ENCODE measurements at regions not wholly inside any gene's neighbourhood (a gene's known extent, or its start where the extent isn't known, plus 50 kb on each side); places are given as distances from the start of the nearest gene placed in this dataset.

DNA sequence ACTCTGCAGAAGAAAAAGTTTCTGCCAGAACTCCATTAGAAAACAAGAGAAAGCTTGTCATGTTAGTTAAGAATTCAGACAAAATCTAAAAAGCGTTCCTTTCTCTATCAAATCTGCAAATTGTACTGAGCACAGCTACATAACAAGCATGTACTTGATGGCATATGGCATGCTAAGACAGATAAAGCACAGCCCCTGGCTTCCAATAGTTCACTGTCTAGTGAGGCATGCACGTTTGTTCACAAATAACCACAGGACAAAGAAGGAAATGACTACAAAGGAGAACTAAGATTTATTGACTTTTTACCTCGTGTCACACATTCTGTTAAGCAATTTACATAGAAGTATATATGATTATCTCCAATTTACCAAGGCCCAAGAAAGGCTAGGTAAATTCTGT, 518.2 kb upstream of the TLE4 start:
- Histone ChIP-seq H3K4me1 (no peaks in the 10 kb centered on the region), H3K36me3 (no peaks in the 10 kb centered on the region), H3K4me3 (no peak overlapping the region), H3K9me3 (no peaks in the 10 kb centered on the region), H3K27me3 (no peaks in the 10 kb centered on the region), H3K27ac (no peak overlapping the region)
- peak in 1 of 2 donors; percentile 26 for DNase-seq
- WGBS, 5 donors: 15 to 35% (median 26%) methylated on average over 3 of the region's 3 CpGs
- intact Hi-C loops (cut with DNase I; ENCODE audit: low total_unique reads): no loop called here
- TF ChIP-seq CTCF (IDR thresholded peaks at IDR 0.05) (no peak), EP300 (IDR thresholded peaks at IDR 0.05) (no peak), POLR2AphosphoS5 (IDR thresholded peaks at IDR 0.05) (no peak), POLR2A (IDR thresholded peaks at IDR 0.05) (no peak)

GRCh38 chr9:79054500-79054899, 517.3 kb upstream of the TLE4 start:
- no peak for DNase-seq
- no peak for TF ChIP-seq POLR2A (IDR thresholded peaks at IDR 0.05)
- no peak for TF ChIP-seq POLR2AphosphoS5 (IDR thresholded peaks at IDR 0.05)
- no peak for TF ChIP-seq EP300 (IDR thresholded peaks at IDR 0.05)
- TF ChIP-seq CTCF (IDR thresholded peaks at IDR 0.05): no peak
- Histone ChIP-seq H3K4me1 (no peaks in the 10 kb centered on the region), H3K9me3 (peaks cover 0 to 7% (median 0%) of the 10 kb centered on the region in 4 donors), H3K4me3 (no peak overlapping the region), H3K36me3 (no peaks in the 10 kb centered on the region), H3K27me3 (no peaks in the 10 kb centered on the region), H3K27ac (no peak overlapping the region)
- 61 to 88% (median 84%) methylated on average over 6 of the region's 6 CpGs for whole genome bisulfite sequencing, 5 donors
- intact Hi-C loops (cut with DNase I; ENCODE audit: low total_unique reads): no loop called here

DNA sequence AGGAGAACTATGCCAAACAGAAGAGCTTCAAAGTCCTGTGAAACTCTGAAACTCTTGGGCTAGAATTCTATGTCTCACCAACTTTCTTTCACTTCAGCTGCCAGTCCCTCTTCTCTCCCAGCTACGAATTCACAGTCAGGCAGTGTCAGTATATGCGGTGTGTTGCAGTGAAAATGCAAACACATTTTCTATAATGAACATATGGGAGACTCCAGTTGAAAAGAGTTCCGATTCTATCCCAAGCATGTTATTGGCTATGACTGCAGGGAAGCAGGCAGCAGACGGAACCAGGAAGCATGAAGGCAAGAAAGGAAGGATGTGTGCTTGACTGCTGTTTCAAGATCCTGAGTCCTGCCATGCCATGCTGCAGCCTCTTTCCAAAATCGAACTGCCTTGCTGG, 515.7 kb upstream of the TLE4 start:
- WGBS, 5 donors: 70 to 82% (median 78%) methylated on average over 5 of the region's 5 CpGs
- Histone ChIP-seq H3K36me3 (no peaks in the 10 kb centered on the region), H3K4me1 (no peaks in the 10 kb centered on the region), H3K9me3 (peaks cover 0 to 10% (median 0%) of the 10 kb centered on the region in 4 donors), H3K27ac (no peak overlapping the region), H3K27me3 (no peaks in the 10 kb centered on the region), H3K4me3 (no peak overlapping the region)
- TF ChIP-seq EP300 (IDR thresholded peaks at IDR 0.05) (no peak), CTCF (IDR thresholded peaks at IDR 0.05) (no peak), POLR2AphosphoS5 (IDR thresholded peaks at IDR 0.05) (no peak), POLR2A (IDR thresholded peaks at IDR 0.05) (no peak)
- intact Hi-C loops (cut with DNase I; ENCODE audit: low total_unique reads): no loop called here
- no peak for DNase-seq

DNA sequence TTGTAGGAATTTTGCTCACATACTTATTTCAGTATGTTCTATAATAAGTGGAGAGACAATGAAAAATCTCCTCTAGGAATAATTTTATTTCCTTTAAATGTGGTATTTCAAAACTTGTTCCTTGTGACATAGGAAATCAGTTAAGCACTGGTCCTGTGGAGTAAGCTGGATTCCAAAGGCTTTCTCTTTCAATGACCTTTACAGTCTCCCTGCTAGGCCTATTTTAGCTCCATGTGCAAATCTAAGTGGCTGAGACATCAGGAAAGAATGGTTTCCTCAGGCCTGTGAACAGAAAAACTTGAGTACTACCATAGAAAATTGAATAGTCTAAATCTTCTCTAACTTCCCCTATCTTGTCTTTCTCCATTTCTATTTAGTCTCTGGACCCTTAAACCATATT, 514.2 kb upstream of the TLE4 start:
- no peaks in the 10 kb centered on the region for H3K4me1 ChIP-seq
- H3K27ac ChIP-seq: no peak overlapping the region
- no peaks in the 10 kb centered on the region for H3K36me3 ChIP-seq
- no peak for DNase-seq
- H3K9me3 ChIP-seq: peaks cover 0 to 10% (median 0%) of the 10 kb centered on the region in 4 donors
- intact Hi-C loops (cut with DNase I; ENCODE audit: low total_unique reads): no loop called here
- TF ChIP-seq EP300 (IDR thresholded peaks at IDR 0.05) (no peak), CTCF (IDR thresholded peaks at IDR 0.05) (no peak), POLR2A (IDR thresholded peaks at IDR 0.05) (no peak), POLR2AphosphoS5 (IDR thresholded peaks at IDR 0.05) (no peak)
- no peaks in the 10 kb centered on the region for H3K27me3 ChIP-seq
- H3K4me3 ChIP-seq: no peak overlapping the region

All from stomach (tissue), 8 donors.